Panc1 (cell line): ENCODE measurements at regions not wholly inside any gene's neighbourhood (a gene's known extent, or its start where the extent isn't known, plus 50 kb on each side); places are given as distances from the start of the nearest gene placed in this dataset.

Experiments used
- ATAC-seq: fragments of 200-7000 bp; cut with Tn5 transposase; 2 replicates; pipeline ENCODE4 v1.9.1; 2020; ENCODE audit warnings: mild to moderate bottlenecking, moderate library complexity
- BruUV-seq: library from RNA; stranded (reverse); fragments of 400-500 nt; replicated peaks from 2 replicates; lab custom pipeline; 2021; lab: Mats Ljungman, UMichigan
- CTCF ChIA-PET: fragments of 300-600 bp; sonication (Branson Sonifier 250); formaldehyde crosslinking; loops from one replicate; lab custom pipeline; 2022; ENCODE audit warnings: antibody characterized with exemption; lab: Charles Lee
- POLR2A ChIA-PET: fragments of 300-600 bp; sonication (Branson Sonifier 250); formaldehyde crosslinking; loops from one replicate; lab custom pipeline; 2022; ENCODE audit warnings: antibody characterized with exemption; lab: Charles Lee
- DNase-seq: peaks from one replicate; pipeline ENCODE4 v3.0.0-alpha.2; 2010; ENCODE audit warnings: low read depth, low spot score
- H3K27ac ChIP-seq: 2 replicates; pipeline ENCODE4 v1.5.1; 2011; ENCODE audit warnings: mild to moderate bottlenecking, low read length, inconsistent platforms
- H3K27me3 ChIP-seq: fragments of 200-500 bp; sonication (Bioruptor generic); 2 replicates; pipeline ENCODE4 v1.6.0; 2014; ENCODE audit warnings: low read length, inconsistent platforms; ENCODE audit not compliant: control insufficient read depth, insufficient read depth
- H3K36me3 ChIP-seq: fragments of 200-500 bp; sonication (Bioruptor generic); 2 replicates; pipeline ENCODE4 v1.5.1; 2014; ENCODE audit warnings: inconsistent platforms, mild to moderate bottlenecking, low read length, moderate library complexity; ENCODE audit not compliant: control insufficient read depth, insufficient read depth
- H3K4me1 ChIP-seq: 2 replicates; pipeline ENCODE4 v1.5.1; 2011; ENCODE audit warnings: inconsistent platforms, mild to moderate bottlenecking, low read length, moderate library complexity; ENCODE audit not compliant: control insufficient read depth, insufficient read depth
- H3K4me3 ChIP-seq, 2 experiments: 2 replicates each; pipeline ENCODE4 v1.5.1; 2011 to 2012; ENCODE audit warnings: low read depth in 2 of 2, low read length in 2 of 2, mild to moderate bottlenecking in 2 of 2, inconsistent platforms in 1 of 2, moderate library complexity in 1 of 2
- H3K9me3 ChIP-seq: fragments of 200-500 bp; sonication (Bioruptor generic); 2 replicates; pipeline ENCODE4 v1.5.1; 2014; ENCODE audit warnings: low read depth, mild to moderate bottlenecking, inconsistent platforms, low read length, moderate library complexity; ENCODE audit not compliant: control insufficient read depth, insufficient read depth
- POLR2AphosphoS5 ChIP-seq: IDR thresholded peaks from 2 replicates; pipeline ENCODE4 v1.6.1; 2012; ENCODE audit warnings: mild to moderate bottlenecking, low read depth, low read length, moderate library complexity
- REST ChIP-seq, 2 experiments: IDR thresholded peaks; 2 replicates each; pipeline ENCODE4 v1.6.1; 2011 to 2012; ENCODE audit warnings: low read depth in 2 of 2, control low read depth in 1 of 2, low read length in 1 of 2, mild to moderate bottlenecking in 1 of 2, moderate library complexity in 1 of 2; ENCODE audit not compliant: insufficient read depth in 1 of 2
- SIN3A ChIP-seq: IDR thresholded peaks from 2 replicates; pipeline ENCODE4 v1.6.1; 2012; ENCODE audit warnings: low read depth, mild to moderate bottlenecking, low read length, moderate library complexity, borderline replicate concordance; ENCODE audit not compliant: insufficient read depth
- TCF7L2 ChIP-seq: IDR thresholded peaks from 2 replicates; pipeline ENCODE4 v1.6.1; 2011; ENCODE audit warnings: mild to moderate bottlenecking, low read depth, low read length, inconsistent platforms
- in situ Hi-C: cut with HindIII; loops from 2 replicates; pipeline ENCODE4 v1.10.0; 2016; ENCODE audit warnings: low sequenced_read_pairs, low pct_unique_long_range_greater_than_20kb
- intact Hi-C: fragments of 100-400 bp; cut with micrococcal nuclease; formaldehyde crosslinking; loops from one replicate; pipeline ENCODE4 v1.10.0; 2022; ENCODE audit not compliant: unreplicated experiment
- TF ChIP-seq, protein P1 (sequence below): fragments of 450-650 bp; IDR thresholded peaks from 2 replicates; pipeline ENCODE4 v1.5.1; 2017; ENCODE audit warnings: mild to moderate bottlenecking

DNA sequence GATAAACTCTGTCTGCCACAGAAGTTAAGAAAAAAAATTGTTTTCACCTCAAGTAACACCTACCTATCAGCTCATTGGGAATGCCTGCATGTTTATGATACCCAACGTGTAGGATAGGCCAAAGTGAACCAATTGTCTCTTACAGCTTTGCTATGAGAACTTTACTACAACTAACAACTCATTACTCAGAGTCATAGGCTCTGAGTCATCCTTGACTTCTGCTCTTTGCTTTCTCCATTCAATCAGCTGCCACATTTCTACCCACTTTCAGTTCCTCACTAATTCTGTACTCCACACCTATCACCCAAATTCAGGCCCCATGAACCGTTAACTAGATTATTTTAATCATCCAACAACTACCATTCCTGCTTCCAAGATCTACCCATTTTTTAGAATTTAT lies 843.9 kb downstream of the TUSC7 start:
- CTCF ChIA-PET: no interaction called here
- no peak for DNase-seq

DNA sequence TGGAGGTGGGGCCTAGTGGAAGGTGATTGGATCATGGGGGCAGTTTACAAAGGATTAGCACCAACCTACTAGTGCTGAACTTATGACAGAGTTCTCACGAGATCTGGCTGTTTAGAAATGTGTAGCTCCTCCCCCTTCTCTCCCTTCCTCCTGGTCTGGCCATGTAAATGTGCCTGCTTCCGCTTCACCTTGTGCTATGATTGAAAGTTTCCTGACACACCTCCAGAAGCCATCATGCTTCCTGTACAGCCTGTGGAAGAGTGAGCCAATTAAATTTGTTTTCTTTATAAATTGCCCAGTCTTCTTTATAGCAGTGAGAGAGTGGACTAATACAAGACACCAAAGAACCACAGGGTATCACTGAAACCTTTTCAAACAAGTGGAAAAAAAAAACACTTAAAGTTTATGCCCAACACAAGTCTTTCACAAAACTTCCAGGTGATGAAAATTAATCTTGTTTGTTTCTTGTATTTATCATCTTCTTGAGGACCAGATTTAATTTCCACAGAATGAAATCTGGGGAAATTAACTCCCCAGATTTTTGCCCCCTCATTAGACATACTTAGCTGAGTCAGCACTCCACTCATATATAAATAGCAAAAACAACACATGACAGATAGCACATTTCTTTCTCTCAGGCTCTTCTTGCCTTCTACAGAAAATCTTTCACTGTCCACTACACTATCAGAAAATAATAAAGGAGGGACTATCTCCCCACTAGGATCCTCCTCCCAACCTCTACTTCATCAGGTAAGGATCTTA lies 847.2 kb downstream of the TUSC7 start:
- no TSS peak for BruUV-seq
- Histone ChIP-seq H3K27me3 (no peaks in the 10 kb centered on the region), H3K4me1 (no peaks in the 10 kb centered on the region), H3K4me3 (no peak overlapping the region), H3K36me3 (no peaks in the 10 kb centered on the region), H3K9me3 (peaks cover 4% of the 10 kb centered on the region; the same call in 1 of the 2 replicates), H3K27ac (no peak overlapping the region)
- POLR2A ChIA-PET: no interaction called here
- DNase-seq (no peak), ATAC-seq (no peak)
- intact Hi-C loops: no loop called here
- no peak for TF ChIP-seq POLR2AphosphoS5
- no peak for TF ChIP-seq REST (IDR thresholded peaks at IDR 0.05; ENCODE audit: insufficient read depth in 1 of 2, low read depth in 2 of 2, low read length in 1 of 2)
- TF ChIP-seq, protein P1, sequence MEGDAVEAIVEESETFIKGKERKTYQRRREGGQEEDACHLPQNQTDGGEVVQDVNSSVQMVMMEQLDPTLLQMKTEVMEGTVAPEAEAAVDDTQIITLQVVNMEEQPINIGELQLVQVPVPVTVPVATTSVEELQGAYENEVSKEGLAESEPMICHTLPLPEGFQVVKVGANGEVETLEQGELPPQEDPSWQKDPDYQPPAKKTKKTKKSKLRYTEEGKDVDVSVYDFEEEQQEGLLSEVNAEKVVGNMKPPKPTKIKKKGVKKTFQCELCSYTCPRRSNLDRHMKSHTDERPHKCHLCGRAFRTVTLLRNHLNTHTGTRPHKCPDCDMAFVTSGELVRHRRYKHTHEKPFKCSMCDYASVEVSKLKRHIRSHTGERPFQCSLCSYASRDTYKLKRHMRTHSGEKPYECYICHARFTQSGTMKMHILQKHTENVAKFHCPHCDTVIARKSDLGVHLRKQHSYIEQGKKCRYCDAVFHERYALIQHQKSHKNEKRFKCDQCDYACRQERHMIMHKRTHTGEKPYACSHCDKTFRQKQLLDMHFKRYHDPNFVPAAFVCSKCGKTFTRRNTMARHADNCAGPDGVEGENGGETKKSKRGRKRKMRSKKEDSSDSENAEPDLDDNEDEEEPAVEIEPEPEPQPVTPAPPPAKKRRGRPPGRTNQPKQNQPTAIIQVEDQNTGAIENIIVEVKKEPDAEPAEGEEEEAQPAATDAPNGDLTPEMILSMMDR: no peak
- no peak for TF ChIP-seq SIN3A
- no peak for TF ChIP-seq TCF7L2
- in situ Hi-C loops: no loop called here
- CTCF ChIA-PET: no interaction called here

More for the DNA sequence above, 843.9 kb downstream of the TUSC7 start:
- in situ Hi-C loops: no loop called here
- Histone ChIP-seq H3K27me3 (no peaks in the 10 kb centered on the region), H3K4me3 (no peak overlapping the region), H3K27ac (no peak overlapping the region), H3K4me1 (no peaks in the 10 kb centered on the region), H3K36me3 (no peaks in the 10 kb centered on the region), H3K9me3 (peaks cover 4% of the 10 kb centered on the region; the same call in 1 of the 2 replicates)
- TF ChIP-seq POLR2AphosphoS5 (no peak), REST (IDR thresholded peaks at IDR 0.05; ENCODE audit: insufficient read depth in 1 of 2, low read depth in 2 of 2, low read length in 1 of 2) (no peak), TCF7L2 (no peak)
- TF ChIP-seq, protein P1: no peak
- POLR2A ChIA-PET: no interaction called here
- no peak for ATAC-seq
- intact Hi-C loops: no loop called here
- no TSS peak for BruUV-seq
